ENCODE measurements at regions not wholly inside any gene's neighbourhood (a gene's known extent, or its start where the extent isn't known, plus 50 kb on each side); places are given as distances from the start of the nearest gene placed in this dataset.

DNA sequence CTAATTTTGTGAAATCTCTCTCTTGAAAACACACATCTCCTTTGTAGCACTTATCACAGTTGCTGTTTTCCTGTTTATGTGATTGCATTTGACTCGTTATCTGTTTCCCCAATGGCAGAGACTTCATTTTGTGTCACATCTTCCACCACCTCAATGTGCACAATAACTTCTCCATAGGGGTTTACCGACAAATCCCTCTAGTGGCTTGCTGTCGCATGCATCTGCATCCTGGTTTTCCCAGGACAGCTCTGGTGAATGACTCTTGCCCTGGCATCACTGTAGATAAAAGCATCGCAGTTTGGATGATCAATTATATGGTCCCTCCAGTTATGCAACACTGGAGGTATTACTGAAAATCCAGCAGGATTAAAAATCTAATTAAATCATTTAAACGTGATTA is 206.5 kb upstream of the BTBD3 start:
- Histone ChIP-seq H2AK9ac (replicated peaks; ENCODE audit: low read depth, low read length, poor library complexity) (no peak overlapping the region), H3K23ac (ENCODE audit: low read depth, low read length) (no peak overlapping the region), H3K18ac (ENCODE audit: low read depth, low read length) (no peak overlapping the region), H3K4ac (ENCODE audit: low read depth, low read length) (no peak overlapping the region), H3K4me2 (ENCODE audit: low read depth, low read length) (no peak overlapping the region), H4K20me1 (ENCODE audit: insufficient read depth, low read length) (no peaks in the 10 kb centered on the region), H3K4me3 (ENCODE audit: insufficient read depth, low read depth, low read length) (no peak overlapping the region), H2BK15ac (ENCODE audit: low read depth, low read length) (no peak overlapping the region), H2BK20ac (ENCODE audit: low read depth, low read length) (no peak overlapping the region), H4K91ac (ENCODE audit: insufficient read depth, low read depth, low read length) (no peak overlapping the region), H3K14ac (replicated peaks; ENCODE audit: low read depth, low read length) (no peak overlapping the region), H4K5ac (ENCODE audit: low read depth, low read length) (no peak overlapping the region), H3K9me3 (ENCODE audit: control insufficient read depth, insufficient read depth, low read length) (no peaks in the 10 kb centered on the region), H2BK120ac (ENCODE audit: low read depth, low read length) (no peak overlapping the region), H3K9ac (ENCODE audit: low read depth, low read length) (no peak overlapping the region), H4K8ac (ENCODE audit: low read depth in 2 of 2, low read length in 2 of 2) (no peak overlapping the region), H3K27ac (ENCODE audit: insufficient read depth, low read length) (no peak overlapping the region), H3K36me3 (ENCODE audit: control insufficient read depth, insufficient read depth, low read length) (no peaks in the 10 kb centered on the region), H2AK5ac (ENCODE audit: low read depth, low read length) (no peak overlapping the region), H3K79me1 (ENCODE audit: low read depth in 1 of 2, low read length in 2 of 2) (no peaks in the 10 kb centered on the region), H3K4me1 (ENCODE audit: control insufficient read depth, insufficient read depth, low read length) (peaks cover 4% of the 10 kb centered on the region; the same call in 1 of the 2 replicates), H3K9me1 (ENCODE audit: insufficient read depth, low read length) (no peaks in the 10 kb centered on the region), H2BK5ac (ENCODE audit: low read depth, low read length, poor library complexity, severe bottlenecking) (no peak overlapping the region), H3K27me3 (ENCODE audit: control insufficient read depth, insufficient read depth, low read length) (peaks cover 5% of the 10 kb centered on the region; the same call in 1 of the 2 replicates), H3K56ac (ENCODE audit: extremely low read depth, insufficient read depth, low read length) (no peak overlapping the region), H2AFZ (replicated peaks; ENCODE audit: low read length, poor library complexity) (no peak overlapping the region)
- dilution Hi-C loops (cut with HindIII; ENCODE audit: low sequenced_read_pairs, unreplicated experiment), result no loop called here
- TF ChIP-seq MAZ (IDR thresholded peaks at IDR 0.05; ENCODE audit: borderline replicate concordance, low read depth, low read length) (no peak), CHD1 (IDR thresholded peaks at IDR 0.05; ENCODE audit: low read depth, low read length) (no peak), BHLHE40 (IDR thresholded peaks at IDR 0.05; ENCODE audit: low read depth, low read length) (no peak), CEBPB (IDR thresholded peaks at IDR 0.05; ENCODE audit: low read depth, low read length) (no peak), RCOR1 (IDR thresholded peaks at IDR 0.05; ENCODE audit: insufficient replicate concordance, low read length) (no peak), MAFK (IDR thresholded peaks at IDR 0.05; ENCODE audit: low read depth, low read length) (no peak), FOS (IDR thresholded peaks at IDR 0.05; ENCODE audit: low read depth, low read length) (no peak), MXI1 (IDR thresholded peaks at IDR 0.05; ENCODE audit: borderline replicate concordance, low read depth, low read length) (no peak), POLR2A (IDR thresholded peaks at IDR 0.05; ENCODE audit: low read depth, low read length) (no peak), RAD21 (IDR thresholded peaks at IDR 0.05; ENCODE audit: low read length) (no peak), RFX5 (IDR thresholded peaks at IDR 0.05; ENCODE audit: low read depth, low read length) (no peak), NFE2L2 (IDR thresholded peaks at IDR 0.05; ENCODE audit: low read depth, low read length) (no peak), SMC3 (IDR thresholded peaks at IDR 0.05; ENCODE audit: low read depth, low read length) (no peak)
- TF ChIP-seq, protein P1, sequence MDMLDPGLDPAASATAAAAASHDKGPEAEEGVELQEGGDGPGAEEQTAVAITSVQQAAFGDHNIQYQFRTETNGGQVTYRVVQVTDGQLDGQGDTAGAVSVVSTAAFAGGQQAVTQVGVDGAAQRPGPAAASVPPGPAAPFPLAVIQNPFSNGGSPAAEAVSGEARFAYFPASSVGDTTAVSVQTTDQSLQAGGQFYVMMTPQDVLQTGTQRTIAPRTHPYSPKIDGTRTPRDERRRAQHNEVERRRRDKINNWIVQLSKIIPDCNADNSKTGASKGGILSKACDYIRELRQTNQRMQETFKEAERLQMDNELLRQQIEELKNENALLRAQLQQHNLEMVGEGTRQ (IDR thresholded peaks at IDR 0.05; ENCODE audit: low read depth, low read length), result no peak
- TF ChIP-seq, protein P2, sequence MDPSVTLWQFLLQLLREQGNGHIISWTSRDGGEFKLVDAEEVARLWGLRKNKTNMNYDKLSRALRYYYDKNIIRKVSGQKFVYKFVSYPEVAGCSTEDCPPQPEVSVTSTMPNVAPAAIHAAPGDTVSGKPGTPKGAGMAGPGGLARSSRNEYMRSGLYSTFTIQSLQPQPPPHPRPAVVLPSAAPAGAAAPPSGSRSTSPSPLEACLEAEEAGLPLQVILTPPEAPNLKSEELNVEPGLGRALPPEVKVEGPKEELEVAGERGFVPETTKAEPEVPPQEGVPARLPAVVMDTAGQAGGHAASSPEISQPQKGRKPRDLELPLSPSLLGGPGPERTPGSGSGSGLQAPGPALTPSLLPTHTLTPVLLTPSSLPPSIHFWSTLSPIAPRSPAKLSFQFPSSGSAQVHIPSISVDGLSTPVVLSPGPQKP (IDR thresholded peaks at IDR 0.05; ENCODE audit: borderline replicate concordance, low read depth, low read length), result no peak
- TF ChIP-seq, protein P3, sequence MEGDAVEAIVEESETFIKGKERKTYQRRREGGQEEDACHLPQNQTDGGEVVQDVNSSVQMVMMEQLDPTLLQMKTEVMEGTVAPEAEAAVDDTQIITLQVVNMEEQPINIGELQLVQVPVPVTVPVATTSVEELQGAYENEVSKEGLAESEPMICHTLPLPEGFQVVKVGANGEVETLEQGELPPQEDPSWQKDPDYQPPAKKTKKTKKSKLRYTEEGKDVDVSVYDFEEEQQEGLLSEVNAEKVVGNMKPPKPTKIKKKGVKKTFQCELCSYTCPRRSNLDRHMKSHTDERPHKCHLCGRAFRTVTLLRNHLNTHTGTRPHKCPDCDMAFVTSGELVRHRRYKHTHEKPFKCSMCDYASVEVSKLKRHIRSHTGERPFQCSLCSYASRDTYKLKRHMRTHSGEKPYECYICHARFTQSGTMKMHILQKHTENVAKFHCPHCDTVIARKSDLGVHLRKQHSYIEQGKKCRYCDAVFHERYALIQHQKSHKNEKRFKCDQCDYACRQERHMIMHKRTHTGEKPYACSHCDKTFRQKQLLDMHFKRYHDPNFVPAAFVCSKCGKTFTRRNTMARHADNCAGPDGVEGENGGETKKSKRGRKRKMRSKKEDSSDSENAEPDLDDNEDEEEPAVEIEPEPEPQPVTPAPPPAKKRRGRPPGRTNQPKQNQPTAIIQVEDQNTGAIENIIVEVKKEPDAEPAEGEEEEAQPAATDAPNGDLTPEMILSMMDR (conservative IDR thresholded peaks at IDR 0.05; ENCODE audit: low read depth, low read length), result no peak
- 80% methylated on average over 1 of the region's 5 CpGs; no CpG with 5 or more reads in 1 of the 2 experiments for WGBS, 2 experiments (ENCODE audit: extremely low coverage in 2 of 2, insufficient read length in 1 of 2)
- no peak for ATAC-seq (ENCODE audit: low read depth)
- intact Hi-C loops (cut with micrococcal nuclease), result no loop called here
- POLR2A ChIA-PET (ENCODE audit: unreplicated experiment), result no interaction called here
- BruUV-seq (replicated peaks), result no TSS peak
- in situ Hi-C loops (cut with MboI; ENCODE audit: low sequenced_read_pairs), result no loop called here
- CTCF ChIA-PET, result interaction anchor here (0.8 kb wide), 1 partner anchor 10 kb away, joined by 3 read pairs; no protein-coding TSS in a partner anchor
- no peak for DNase-seq
